GM23338 (cell line): ENCODE measurements at regions not wholly inside any gene's neighbourhood (a gene's known extent, or its start where the extent isn't known, plus 50 kb on each side); places are given as distances from the start of the nearest gene placed in this dataset.

Experiments used
- CREB1 ChIP-seq: fragments of 250-450 bp; sonication (Bioruptor Pico); IDR thresholded peaks from 2 replicates; pipeline ENCODE4 v1.5.0; 2020; ENCODE audit warnings: low read depth, mild to moderate bottlenecking, moderate library complexity
- CTCF ChIP-seq, 2 experiments: fragments of 200-600 bp in 1 of 2; sonication (generic) in 1 of 2; conservative IDR thresholded peaks; 2 replicates each; pipeline versions ENCODE4 v1.5.1 to v1.6.1; 2016 to 2017; ENCODE audit warnings: antibody characterized with exemption in 2 of 2, low read depth in 2 of 2, mild to moderate bottlenecking in 2 of 2, moderate library complexity in 1 of 2
- ETS1 ChIP-seq: IDR thresholded peaks from 2 replicates; pipeline ENCODE4 v1.6.1; 2016; ENCODE audit warnings: antibody characterized with exemption
- EZH2 ChIP-seq: fragments of 200-600 bp; sonication (generic); IDR thresholded peaks from one replicate; pipeline ENCODE4 v1.8.0; 2017; ENCODE audit warnings: antibody characterized with exemption, mild to moderate bottlenecking, low read depth; ENCODE audit not compliant: unreplicated experiment
- EZH2phosphoT487 ChIP-seq: fragments of 200-600 bp; sonication (generic); IDR thresholded peaks from one replicate; pipeline ENCODE4 v1.8.1; 2018; ENCODE audit warnings: antibody characterized with exemption; ENCODE audit not compliant: unreplicated experiment
- JUNB ChIP-seq: IDR thresholded peaks from one replicate; pipeline ENCODE4 v1.6.1; 2016; ENCODE audit warnings: antibody characterized with exemption; ENCODE audit not compliant: unreplicated experiment
- NANOG ChIP-seq: IDR thresholded peaks from 2 replicates; pipeline ENCODE4 v1.6.1; 2016; ENCODE audit warnings: antibody characterized with exemption, borderline replicate concordance
- POLR2AphosphoS5 ChIP-seq: IDR thresholded peaks from 2 replicates; pipeline ENCODE4 v1.6.1; 2016; ENCODE audit warnings: antibody characterized with exemption, low read depth
- REST ChIP-seq: IDR thresholded peaks from one replicate; pipeline ENCODE4 v1.6.1; 2018; ENCODE audit warnings: antibody characterized with exemption; ENCODE audit not compliant: unreplicated experiment
- STAT1 ChIP-seq: IDR thresholded peaks from one replicate; pipeline ENCODE4 v1.6.1; 2016; ENCODE audit warnings: antibody characterized with exemption; ENCODE audit not compliant: unreplicated experiment
- ZNF114 ChIP-seq: fragments of 250-450 bp; sonication (Bioruptor Pico); IDR thresholded peaks from 2 replicates; pipeline ENCODE4 v1.5.0; 2020; ENCODE audit warnings: mild to moderate bottlenecking, moderate library complexity
- ZNF331 ChIP-seq: fragments of 250-450 bp; sonication (Bioruptor Pico); IDR thresholded peaks from 2 replicates; pipeline ENCODE4 v1.5.0; 2020; ENCODE audit warnings: low read depth, mild to moderate bottlenecking, moderate library complexity
- ZNF462 ChIP-seq: fragments of 250-450 bp; sonication (Bioruptor Pico); IDR thresholded peaks from 2 replicates; pipeline ENCODE4 v1.5.0; 2020; ENCODE audit warnings: mild to moderate bottlenecking, moderate library complexity

- TF ChIP-seq CREB1 = no peak
- TF ChIP-seq EZH2 = no peak
- TF ChIP-seq CTCF (conservative IDR thresholded peaks at IDR 0.05; ENCODE audit: low read depth in 2 of 2) = no peak
- TF ChIP-seq ZNF331 (CRISPR knock-in tag) = no peak
- TF ChIP-seq REST = no peak
- TF ChIP-seq POLR2AphosphoS5 = no peak
- no peak for TF ChIP-seq ETS1
- TF ChIP-seq EZH2phosphoT487 = no peak
- TF ChIP-seq JUNB = no peak
- TF ChIP-seq NANOG = no peak
- no peak for TF ChIP-seq STAT1
- TF ChIP-seq ZNF114 (CRISPR knock-in tag) = no peak
- no peak for TF ChIP-seq ZNF462 (CRISPR knock-in tag)
Observed at GRCh38 chr7:25600262-25600920, 372.1 kb upstream of the NPVF start.
